Mucosa of descending colon (tissue), 3 donors: ENCODE measurements at regions not wholly inside any gene's neighbourhood (a gene's known extent, or its start where the extent isn't known, plus 50 kb on each side); places are given as distances from the start of the nearest gene placed in this dataset.

Experiments
- ATAC-seq: fragments of 200-7000 bp; cut with Tn5 transposase; one replicate; pipeline ENCODE4 v1.9.1; 2020; ENCODE audit warnings: mild to moderate bottlenecking, moderate library complexity
- DNase-seq, 3 donors: peaks; one replicate each; pipeline ENCODE4 v3.0.0-alpha.2; 2020
- H3K36me3 ChIP-seq: fragments of 200-600 bp; one replicate; pipeline ENCODE4 v1.8.0; 2021; ENCODE audit warnings: low read depth, mild to moderate bottlenecking
- H3K4me1 ChIP-seq: fragments of 200-600 bp; one replicate; pipeline ENCODE4 v1.8.0; 2021; ENCODE audit warnings: low read depth, mild to moderate bottlenecking
- H3K4me3 ChIP-seq: fragments of 200-600 bp; one replicate; pipeline ENCODE4 v1.8.0; 2021; ENCODE audit warnings: mild to moderate bottlenecking
- H3K9me3 ChIP-seq: fragments of 200-600 bp; one replicate; pipeline ENCODE4 v1.8.0; 2021; ENCODE audit warnings: mild to moderate bottlenecking
- CTCF ChIP-seq: fragments of 200-600 bp; IDR thresholded peaks from one replicate; pipeline ENCODE4 v1.8.0; 2022; ENCODE audit warnings: antibody characterized with exemption, mild to moderate bottlenecking
- intact Hi-C, 2 donors: fragments of 100-400 bp; cut with DNase I in 1 of 2; cut with micrococcal nuclease in 1 of 2; formaldehyde crosslinking; loops; one replicate each; pipeline versions ENCODE4 v1.11.0 to v1.11.1; 2022; cut with DNase I, micrococcal nuclease
- donor health status: DM: no; HTN: no; CAD: no; lungs with moderate emphysema.
- donor health status: DM: no; HTN: no; CAD: no.
- donor health status: DM: no; HTN: yes; CAD: no.

GRCh38 chr14:86423214-86423613 is 893.3 kb downstream of the FLRT2 start:
- H3K4me1 ChIP-seq = no peaks in the 10 kb centered on the region
- intact Hi-C loops = no loop called here
- TF ChIP-seq CTCF = no peak
- ATAC-seq (no peak), DNase-seq (no peak)
- no peaks in the 10 kb centered on the region for H3K36me3 ChIP-seq
- no peak overlapping the region for H3K4me3 ChIP-seq
- no peaks in the 10 kb centered on the region for H3K9me3 ChIP-seq

- no peak for TF ChIP-seq CTCF
- intact Hi-C loops = no loop called here
- Histone ChIP-seq H3K4me3 (no peak overlapping the region), H3K9me3 (peaks cover 7% of the 10 kb centered on the region), H3K4me1 (no peaks in the 10 kb centered on the region), H3K36me3 (no peaks in the 10 kb centered on the region)
- DNase-seq (no peak), ATAC-seq (no peak)
Measured at GRCh38 chr14:86420131-86420530, 890.2 kb downstream of the FLRT2 start.

- TF ChIP-seq CTCF = no peak
- DNase-seq = no peak
- intact Hi-C loops = no loop called here
- Histone ChIP-seq H3K9me3 (peaks cover 7% of the 10 kb centered on the region), H3K36me3 (no peaks in the 10 kb centered on the region), H3K4me1 (no peaks in the 10 kb centered on the region), H3K4me3 (no peak overlapping the region)
- ATAC-seq = no peak
Measured at GRCh38 chr14:86414146-86414545, 884.2 kb downstream of the FLRT2 start.

GRCh38 chr14:86404989-86405649 is 875.2 kb downstream of the FLRT2 start:
- Histone ChIP-seq H3K9me3 (peaks cover 8% of the 10 kb centered on the region), H3K4me3 (no peak overlapping the region), H3K36me3 (no peaks in the 10 kb centered on the region), H3K4me1 (no peaks in the 10 kb centered on the region)
- TF ChIP-seq CTCF = no peak
- no peak for ATAC-seq
- no peak for DNase-seq
- intact Hi-C loops = no loop called here

- DNase-seq (no peak), ATAC-seq (no peak)
- Histone ChIP-seq H3K9me3 (peaks cover 8% of the 10 kb centered on the region), H3K36me3 (no peaks in the 10 kb centered on the region), H3K4me1 (no peaks in the 10 kb centered on the region), H3K4me3 (no peak overlapping the region)
- intact Hi-C loops = no loop called here
- TF ChIP-seq CTCF = no peak
Measured at GRCh38 chr14:86404425-86404824, 874.5 kb downstream of the FLRT2 start.

GRCh38 chr14:86402545-86402944 is 872.6 kb downstream of the FLRT2 start:
- Histone ChIP-seq H3K4me3 (no peak overlapping the region), H3K4me1 (no peaks in the 10 kb centered on the region), H3K9me3 (peaks cover 12% of the 10 kb centered on the region), H3K36me3 (no peaks in the 10 kb centered on the region)
- TF ChIP-seq CTCF = no peak
- no peak for ATAC-seq
- DNase-seq = no peak
- intact Hi-C loops = no loop called here
